HG03520 (cell line): ENCODE measurements at regions not wholly inside any gene's neighbourhood (a gene's known extent, or its start where the extent isn't known, plus 50 kb on each side); places are given as distances from the start of the nearest gene placed in this dataset.
"Not testable (repeated sequence)": the region's sequence is repeated elsewhere in the genome, so short reads cannot be mapped to it uniquely, and the experiment has no call there.

Source experiments
- ATAC-seq: cut with Tn5 transposase; IDR thresholded peaks from one replicate; pipeline ENCODE4 v1.9.1; 2021; ENCODE audit warnings: mild to moderate bottlenecking, moderate library complexity; ENCODE audit not compliant: unreplicated experiment

DNA sequence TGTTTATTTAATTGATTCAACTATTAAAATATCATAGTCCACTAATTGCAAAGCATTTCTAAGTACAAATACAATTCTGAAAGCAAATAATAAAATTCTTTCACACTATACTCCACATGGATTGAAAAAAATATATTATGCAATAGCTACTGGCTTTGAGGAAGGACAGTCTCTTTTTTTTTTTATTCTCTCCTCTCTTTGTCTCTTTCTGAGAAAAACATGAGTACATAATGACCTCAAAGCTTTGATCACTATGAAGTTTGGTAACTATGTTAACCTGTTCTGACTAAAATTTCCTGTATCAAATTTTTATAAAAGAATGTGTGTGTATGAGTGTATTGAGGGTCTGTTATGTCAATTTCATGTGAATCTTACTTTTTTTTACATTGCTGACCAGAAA is 96.2 kb downstream of the RGS2 start:
- ATAC-seq = no peak

- ATAC-seq = no peak
These were observed 97.5 kb downstream of the RGS2 start for GRCh38 chr1:192906334-192906733.

DNA sequence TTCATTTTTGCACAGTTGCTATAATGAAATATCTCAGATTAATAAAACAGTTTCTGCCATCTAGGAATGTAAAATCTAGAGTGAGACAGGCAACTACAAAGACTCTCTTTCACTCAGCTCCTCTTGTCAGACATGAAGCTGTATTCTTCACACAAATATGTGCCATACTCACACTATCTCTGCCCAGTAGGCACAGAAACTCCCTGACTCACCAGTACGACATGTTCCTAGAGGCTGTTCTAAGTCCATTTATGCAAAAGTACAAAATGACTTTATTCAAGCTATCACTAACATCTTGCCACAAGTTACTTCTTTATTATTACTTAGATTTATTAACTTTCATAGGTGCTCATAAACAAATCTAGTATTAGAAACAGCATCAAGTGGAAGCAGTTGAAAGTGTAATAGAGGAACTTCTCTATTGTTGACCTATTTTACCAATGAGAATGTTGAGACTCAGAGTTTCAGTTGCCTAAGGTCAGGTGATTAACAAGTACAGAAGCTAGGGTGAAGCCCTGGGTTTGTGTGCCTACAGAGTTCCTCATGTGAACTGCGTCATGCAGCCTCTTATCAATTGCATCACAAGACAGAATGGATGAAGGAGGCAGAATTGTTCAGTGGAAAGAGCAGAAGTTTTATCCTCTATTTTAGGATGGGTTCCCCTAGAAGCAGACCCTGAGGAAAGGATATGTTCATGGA is 98.9 kb downstream of the RGS2 start:
- peak; percentile 87 for ATAC-seq

DNA sequence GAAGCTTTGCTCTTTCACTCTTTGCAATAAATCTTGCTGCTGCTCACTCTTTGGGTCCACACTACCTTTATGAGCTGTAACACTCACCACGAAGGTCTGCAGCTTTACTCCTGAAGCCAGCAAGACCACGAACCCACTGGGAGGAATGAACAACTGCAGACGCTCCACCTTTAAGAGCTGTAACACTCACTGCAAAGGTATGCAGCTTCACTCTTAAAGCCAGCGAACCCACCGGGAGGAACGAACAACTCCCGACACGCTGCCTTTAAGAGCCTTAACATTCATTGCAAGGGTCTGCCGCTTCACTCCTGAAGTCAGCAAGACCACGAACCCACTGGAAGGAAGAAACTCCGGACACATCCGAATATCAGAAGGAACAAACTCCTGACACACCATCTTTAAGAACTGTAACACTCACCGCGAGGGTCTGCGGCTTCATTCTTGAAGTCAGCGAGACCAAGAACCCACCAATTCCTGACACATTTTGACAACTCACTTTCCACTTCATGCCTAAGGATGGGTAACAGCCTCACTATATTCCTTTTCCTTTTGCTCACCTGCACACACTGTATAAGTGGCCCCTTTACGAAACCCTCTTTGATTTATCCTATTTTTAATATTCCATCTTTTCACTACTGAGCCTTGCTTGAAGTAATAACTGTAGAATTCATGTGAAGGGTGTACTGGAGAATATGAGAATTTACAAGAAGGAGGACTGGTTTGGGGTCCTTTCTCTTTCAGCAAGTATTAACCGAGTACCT is 103.2 kb downstream of the RGS2 start:
- not testable (repeated sequence) for ATAC-seq

- no peak for ATAC-seq
These were observed 104.8 kb downstream of the RGS2 start for GRCh38 chr1:192913683-192914082.

DNA sequence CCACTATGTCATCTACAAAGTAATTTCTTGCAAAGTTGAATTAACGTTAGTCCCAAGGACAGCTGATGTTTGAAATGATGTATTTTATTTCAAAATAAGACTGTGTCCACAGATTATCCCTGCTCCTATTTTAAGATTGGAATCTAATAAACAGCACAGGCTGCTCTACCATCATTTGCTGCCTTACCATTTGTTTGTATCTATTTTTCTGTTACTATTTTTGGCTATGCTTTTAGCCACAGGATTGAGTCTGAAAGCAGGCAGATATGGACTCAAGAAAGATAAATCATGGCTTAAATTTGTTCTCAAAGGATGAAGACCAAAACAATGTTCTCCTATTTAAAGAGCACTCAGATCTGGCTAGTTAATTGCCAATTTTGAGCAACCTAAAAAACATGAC is 105.3 kb downstream of the RGS2 start:
- ATAC-seq = no peak

GRCh38 chr1:192914696-192915095 is 105.9 kb downstream of the RGS2 start:
- ATAC-seq = no peak

DNA sequence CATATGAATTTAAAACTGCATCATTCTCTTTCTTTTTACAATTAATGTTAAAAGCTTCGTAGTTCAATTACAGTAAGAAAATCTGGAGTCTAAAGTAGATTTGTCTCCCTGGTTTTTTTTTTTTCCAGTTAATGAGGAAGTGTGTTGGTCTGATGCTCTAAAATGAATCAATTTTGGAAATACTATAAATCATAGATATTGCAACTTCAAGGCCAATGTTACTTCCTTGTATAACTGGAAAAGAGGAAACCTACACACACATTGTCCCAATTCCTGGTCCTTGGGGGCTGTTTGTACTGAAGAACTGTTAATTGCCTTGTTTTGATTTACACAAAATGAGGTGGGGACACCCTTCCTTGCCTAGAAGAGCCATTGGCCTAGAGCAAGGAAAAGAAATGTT is 107.2 kb downstream of the RGS2 start:
- no peak for ATAC-seq

GRCh38 chr1:192918259-192918658 is 109.4 kb downstream of the RGS2 start:
- no peak for ATAC-seq

DNA sequence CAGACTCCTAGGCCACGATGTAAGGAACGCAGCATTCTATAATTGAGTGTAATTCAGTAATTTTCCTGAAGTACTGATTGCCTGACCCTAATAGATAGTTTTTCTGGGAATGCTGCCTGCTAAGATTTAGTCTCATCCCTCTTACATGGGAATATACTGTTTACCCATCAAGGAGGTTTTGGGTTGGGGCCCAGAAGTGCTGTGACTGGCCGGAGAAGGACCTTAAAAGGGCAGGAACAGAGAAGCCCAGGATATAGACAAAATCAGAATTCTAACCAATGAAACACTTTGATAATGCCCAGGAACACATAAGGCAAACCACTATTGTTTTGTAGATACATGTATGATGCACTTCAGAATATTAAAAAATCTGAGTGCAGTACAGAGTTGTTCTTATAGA is 111.6 kb downstream of the RGS2 start:
- ATAC-seq = no peak

DNA sequence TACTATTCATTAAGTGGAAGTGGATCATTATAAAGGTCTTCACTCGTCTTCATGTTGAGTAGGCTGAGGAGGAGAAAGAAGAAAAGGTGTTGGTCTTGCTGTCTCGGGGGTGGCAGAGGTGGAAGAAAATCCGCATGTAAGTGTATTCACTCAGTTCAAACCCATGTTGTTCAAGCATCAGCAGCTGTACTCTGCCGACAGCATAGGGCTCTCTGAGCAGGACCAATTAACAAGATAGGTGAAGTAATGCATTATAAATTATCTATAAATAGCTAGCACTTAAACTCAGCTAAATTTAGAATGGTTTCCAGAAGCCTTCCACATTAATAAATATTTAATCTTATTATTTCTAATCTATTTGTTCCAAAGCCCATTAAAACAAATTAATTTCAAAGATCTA is 116.8 kb downstream of the RGS2 start:
- no peak for ATAC-seq

DNA sequence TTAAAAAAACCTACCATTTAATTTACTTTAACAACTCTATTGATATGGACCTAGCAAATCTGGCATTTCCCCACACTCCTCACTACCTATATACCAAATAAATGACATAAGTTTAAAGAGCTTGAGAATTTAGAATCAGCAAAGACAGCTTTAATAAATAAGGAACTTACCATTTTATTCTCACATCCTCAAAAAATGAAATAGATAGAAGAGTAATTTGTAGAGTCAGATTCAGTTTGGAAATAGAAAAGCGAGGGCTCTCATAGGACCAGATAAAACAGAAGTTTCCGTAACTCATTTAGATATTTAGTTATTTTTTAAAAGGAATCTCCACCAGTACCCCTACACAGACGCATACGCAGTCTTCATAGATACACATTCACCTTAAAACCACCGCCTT is 117.9 kb downstream of the RGS2 start:
- ATAC-seq = no peak

DNA sequence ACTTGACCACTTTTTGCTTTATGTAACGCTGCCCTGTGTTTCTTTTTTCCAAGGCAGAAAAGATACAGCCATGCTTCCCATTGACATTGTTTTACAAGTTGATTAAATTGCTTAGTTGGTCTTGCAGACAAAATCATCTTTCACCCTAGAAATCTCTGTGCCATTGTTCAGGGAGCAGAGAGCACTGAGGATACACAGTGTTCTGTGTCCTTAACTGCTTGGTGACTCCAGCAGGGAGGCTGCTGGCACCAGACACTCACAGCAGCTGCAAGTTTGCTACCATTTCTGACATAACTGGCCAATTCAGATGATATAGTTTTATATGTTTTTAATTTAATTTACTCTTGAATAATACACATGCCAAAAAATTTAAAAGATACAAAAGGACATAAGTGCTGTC is 118.7 kb downstream of the RGS2 start:
- no peak for ATAC-seq

- ATAC-seq = no peak
These were observed 120.8 kb downstream of the RGS2 start for GRCh38 chr1:192929597-192929996.

GRCh38 chr1:192933744-192934143 is 124.9 kb downstream of the RGS2 start:
- no peak for ATAC-seq

- no peak for ATAC-seq
These were observed 122.7 kb downstream of the UCHL5 start for GRCh38 chr1:192936313-192937018.

- ATAC-seq = no peak
These were observed 122.0 kb downstream of the UCHL5 start for GRCh38 chr1:192937128-192937527.

DNA sequence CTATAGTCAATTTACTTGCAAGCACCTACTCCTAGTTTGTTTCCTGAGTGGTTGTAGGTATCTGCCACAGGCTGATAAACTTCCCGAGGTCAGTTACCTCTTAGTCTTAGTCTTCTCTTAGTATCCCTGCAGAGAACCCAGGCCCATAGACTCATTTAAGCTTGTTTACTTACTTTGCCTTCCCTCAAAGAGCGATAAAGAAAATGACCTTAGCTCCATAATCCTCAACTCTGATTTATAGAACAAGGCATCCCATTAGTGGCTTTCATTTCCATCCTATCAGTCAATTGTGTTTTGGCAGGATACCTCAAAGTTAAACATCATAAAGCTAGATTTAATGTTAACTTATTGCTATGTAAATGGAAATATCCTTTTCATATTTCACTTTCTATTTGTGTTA is 119.7 kb downstream of the UCHL5 start:
- no peak for ATAC-seq

DNA sequence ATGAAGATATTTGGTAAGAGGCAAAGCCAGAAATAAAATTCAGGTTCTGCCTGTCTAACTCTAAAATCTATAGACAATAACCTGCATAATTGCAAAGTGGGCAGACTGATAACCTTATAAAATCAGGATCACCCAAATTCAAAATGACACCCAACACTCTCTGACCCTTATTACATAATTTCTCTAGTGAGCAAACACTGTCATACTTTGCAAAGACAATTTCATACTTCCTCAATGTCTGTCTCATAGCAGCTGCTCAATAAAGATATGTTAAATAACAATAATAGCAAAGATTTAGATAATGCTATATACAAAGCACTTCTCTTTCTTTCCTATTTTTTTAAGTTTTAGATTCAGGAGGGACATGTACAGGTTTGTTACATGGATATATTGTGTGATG is 118.5 kb downstream of the UCHL5 start:
- no peak for ATAC-seq

GRCh38 chr1:192941722-192942411 is 117.3 kb downstream of the UCHL5 start:
- peak; percentile 72 for ATAC-seq

DNA sequence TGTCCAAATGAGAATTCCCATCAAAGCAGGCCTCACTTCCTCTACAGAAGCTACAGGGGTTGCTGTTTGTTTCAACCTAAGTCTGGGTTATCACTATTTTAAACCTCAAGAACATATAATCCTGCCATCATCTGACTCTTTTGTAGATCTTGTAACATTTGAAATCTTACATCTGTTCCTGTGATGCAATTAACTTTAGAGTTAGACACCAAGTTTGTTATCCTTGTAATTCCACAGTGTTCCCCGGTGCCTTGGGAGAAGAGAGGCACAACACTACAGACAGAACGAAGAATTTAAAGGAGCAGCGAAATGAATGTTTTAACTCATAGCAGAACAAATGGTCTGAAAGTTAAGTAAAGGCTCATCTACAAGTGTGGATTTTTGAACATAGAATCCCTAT is 116.1 kb downstream of the UCHL5 start:
- ATAC-seq = no peak
